ENCODE measurements at regions not wholly inside any gene's neighbourhood (a gene's known extent, or its start where the extent isn't known, plus 50 kb on each side); places are given as distances from the start of the nearest gene placed in this dataset.
"Not testable (repeated sequence)": the region's sequence is repeated elsewhere in the genome, so short reads cannot be mapped to it uniquely, and the experiment has no call there.

DNA sequence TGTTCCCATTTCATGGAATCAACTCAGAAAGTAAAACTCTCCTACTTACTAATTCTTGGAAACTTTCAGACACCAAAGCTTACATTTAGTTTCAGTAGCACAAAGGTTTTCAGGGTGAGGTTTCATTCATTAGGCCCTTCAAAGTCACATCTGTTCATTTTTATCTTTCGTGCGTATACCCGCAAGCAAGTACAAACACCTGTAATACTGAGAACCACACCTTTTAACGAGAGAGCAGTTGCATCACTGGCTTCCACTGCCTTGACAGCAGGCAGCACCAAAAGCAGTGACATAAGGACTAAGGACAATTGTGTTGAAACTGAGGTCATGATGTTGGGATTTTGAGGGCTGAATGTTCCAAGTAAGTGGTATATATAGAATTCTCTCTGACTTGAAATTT is 60.5 kb downstream of the GOLGA6L22 start:
- CTCF ChIA-PET; DNase-seq (ENCODE audit: extremely low spot score); POLR2A ChIA-PET: not testable (repeated sequence)

DNA sequence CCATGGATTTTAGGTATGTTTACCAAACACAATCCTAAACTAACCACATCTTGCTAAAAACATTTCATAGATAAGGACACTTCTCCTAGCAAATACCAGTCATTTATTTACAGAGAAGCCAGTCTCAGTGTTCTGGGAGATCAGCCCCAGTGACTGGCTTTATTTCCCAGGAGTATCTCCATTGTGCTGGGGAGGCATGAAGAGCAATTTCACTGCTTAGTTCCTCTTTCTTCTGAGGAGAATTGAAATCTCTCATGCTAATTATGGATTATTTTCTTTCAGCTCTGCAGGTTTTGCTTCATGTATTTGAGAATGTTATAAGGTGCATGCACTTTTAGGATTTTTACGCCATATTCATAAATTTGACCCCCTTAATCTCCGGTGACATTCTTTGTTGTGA is 67.8 kb downstream of the GOLGA6L22 start:
- DNase-seq (ENCODE audit: extremely low spot score); CTCF ChIA-PET; POLR2A ChIA-PET: not testable (repeated sequence)

DNA sequence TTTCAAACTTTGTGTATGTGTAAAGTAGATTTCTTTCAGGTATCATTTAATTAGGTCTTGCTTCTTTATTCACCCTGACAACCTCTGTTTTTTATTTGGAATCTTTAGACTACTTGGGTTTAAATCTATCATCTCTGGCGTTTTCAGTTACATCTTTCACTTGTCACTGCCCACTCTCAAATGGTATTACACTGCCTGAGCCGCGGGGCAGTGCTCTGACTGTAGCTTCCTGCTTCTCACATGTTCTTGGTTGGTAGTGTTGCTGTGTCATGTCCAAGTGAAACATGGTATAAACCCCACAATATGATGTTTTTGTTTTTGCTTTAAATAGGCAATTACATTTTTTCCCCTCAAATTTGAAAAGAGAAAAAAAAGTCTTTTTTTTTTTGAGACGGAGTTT is 68.3 kb downstream of the GOLGA6L22 start:
- CTCF ChIA-PET; POLR2A ChIA-PET; DNase-seq (ENCODE audit: extremely low spot score): not testable (repeated sequence)

DNA sequence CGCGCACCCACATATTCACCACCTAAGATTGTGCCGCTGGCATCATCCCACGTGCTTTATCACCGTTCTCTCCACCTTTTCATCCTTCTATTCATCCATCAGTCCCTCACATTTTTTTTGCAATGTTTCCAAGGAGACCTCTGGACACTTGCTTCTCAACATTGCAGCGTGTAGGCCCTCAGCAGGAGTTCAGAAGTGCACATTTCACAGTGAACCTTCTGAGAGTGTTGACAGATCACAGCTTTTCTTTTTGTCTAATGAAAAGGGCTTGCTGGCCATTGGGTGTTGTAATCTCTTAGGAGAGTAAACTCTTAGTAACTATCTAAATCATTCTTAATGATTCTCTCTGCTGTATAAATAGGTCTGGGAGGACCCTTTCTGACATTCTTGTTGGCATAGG is 70.5 kb downstream of the GOLGA6L22 start:
- POLR2A ChIA-PET; CTCF ChIA-PET; DNase-seq (ENCODE audit: extremely low spot score): not testable (repeated sequence)

DNA sequence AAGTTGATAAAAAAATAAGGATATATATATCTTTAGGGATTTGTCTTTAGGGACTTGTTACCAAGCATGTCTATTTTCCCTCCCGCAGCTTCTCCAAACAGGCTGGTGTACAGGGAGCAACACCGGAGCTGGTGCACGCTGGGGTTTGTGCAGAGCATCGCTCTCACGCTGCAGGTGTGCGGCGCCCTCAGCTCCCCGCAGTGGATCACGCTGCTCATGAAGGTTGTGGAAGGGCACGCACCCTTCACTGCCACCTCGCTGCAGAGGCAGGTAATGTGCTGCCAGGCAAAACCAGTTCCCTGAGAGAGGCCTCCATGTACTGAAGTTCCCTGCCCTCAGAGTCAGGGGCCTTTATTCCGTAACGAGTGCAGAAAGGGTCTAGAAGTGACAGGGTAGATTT is 101.0 kb downstream of the GOLGA6L22 start:
- DNase-seq (ENCODE audit: extremely low spot score); CTCF ChIA-PET; POLR2A ChIA-PET: not testable (repeated sequence)

DNA sequence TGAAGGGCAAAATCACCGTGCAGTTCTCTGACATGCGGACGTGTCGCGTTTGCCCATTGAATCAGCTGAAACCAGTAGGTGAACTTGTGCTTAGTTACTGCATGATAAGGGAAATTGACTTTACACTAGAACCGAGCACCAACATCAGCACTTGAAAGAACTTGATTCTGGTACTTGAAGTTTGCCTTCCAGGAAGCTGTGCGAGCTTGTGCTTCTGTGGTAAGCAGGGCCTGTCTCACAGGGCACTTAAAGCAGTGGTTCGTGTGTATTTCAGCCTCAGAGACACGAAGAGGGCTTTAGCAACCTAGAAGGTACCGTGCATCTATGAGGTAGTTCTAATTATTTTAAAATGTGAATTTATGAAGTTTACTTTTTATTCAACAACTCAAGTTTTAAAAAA is 103.0 kb downstream of the GOLGA6L22 start:
- CTCF ChIA-PET; POLR2A ChIA-PET; DNase-seq (ENCODE audit: extremely low spot score): not testable (repeated sequence)

DNA sequence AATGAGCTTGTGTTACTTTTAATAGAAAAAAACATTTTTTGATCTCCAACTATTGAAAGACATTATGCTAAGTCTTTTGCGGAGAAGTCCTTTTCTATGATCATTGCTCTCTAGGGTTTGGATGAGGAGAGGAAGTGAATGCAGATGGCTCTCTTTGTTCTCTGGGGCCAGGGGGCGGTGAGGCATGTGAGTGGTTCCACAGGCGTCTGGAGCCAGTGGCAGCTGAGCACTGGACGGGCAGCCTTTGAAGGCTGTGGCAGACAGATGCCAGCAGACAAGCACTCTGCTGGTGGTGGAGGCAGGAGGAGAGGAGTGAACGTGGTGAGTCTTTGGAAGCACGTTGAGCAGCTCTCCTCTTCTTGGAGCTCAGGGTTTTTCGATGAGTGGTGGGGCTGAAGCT is 107.8 kb downstream of the GOLGA6L22 start:
- CTCF ChIA-PET; POLR2A ChIA-PET; DNase-seq (ENCODE audit: extremely low spot score): not testable (repeated sequence)

DNA sequence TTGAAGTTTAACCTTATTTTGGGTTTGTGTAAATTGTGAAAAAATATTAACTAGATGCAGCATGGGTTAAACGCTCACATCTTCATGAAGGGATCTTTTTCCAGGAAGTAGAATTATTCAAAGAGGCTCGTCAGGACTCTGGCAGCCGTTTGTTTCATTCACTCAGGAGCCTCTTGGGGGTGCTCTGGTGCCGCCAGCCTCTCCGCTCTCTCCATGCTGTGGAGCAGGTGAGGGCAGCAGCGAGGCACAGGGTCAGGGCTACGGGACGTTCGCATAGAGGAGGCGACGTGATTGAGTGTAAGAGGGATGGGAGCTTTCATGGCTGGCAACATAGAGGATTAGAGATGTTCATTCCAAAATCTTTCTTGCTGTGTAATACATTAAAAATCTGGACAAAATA is 110.8 kb downstream of the GOLGA6L22 start:
- POLR2A ChIA-PET: not testable (repeated sequence)

DNA sequence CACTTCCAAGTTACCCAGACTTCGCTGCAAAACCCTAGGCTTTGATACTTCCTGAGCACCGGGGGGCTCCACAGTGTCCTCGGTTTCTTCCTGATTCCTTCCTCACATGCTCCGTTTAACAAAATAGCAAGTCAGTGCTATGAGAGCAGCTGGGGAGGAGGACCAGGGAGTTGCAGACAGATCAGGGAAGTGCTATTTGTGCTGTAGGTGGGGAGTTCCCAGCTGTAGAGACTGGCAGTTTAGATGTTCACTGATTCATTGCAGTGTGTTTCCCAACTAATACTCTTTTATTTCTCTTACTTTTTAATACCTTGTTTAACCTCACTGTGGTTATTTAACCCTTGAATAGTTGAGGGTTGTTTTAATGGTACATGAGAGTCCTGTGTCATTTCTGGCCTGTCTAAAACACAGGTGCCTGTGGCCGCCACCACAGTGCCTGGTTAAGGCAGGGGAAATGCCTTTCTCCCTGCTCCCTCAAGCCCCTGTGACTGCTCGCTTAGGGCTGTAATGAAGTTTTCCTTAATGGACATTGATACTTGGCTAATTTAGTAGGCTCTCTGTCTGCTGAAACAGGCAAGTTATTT is 113.5 kb downstream of the GOLGA6L22 start:
- POLR2A ChIA-PET; CTCF ChIA-PET; DNase-seq (ENCODE audit: extremely low spot score): not testable (repeated sequence)

More for the DNA sequence above, 110.8 kb downstream of the GOLGA6L22 start:
- CTCF ChIA-PET; DNase-seq (ENCODE audit: extremely low spot score): not testable (repeated sequence)

DNA sequence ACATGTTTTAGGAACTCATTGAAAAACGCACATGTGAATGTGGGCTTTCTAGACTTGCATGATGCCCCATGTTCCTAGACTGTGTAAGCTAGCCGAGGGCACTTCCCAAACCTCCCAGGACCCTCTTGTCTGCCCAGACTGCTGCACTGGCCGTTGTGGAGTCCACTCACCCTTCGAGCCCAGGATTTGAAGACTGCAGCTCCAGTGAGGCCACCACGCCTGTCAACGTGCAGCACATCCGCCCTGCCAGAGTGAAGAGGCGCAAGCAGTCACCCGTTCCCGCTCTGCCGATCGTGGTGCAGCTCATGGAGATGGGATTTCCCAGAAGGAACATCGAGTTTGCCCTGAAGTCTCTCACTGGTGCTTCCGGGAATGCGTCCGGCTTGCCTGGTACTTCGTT is 114.1 kb downstream of the GOLGA6L22 start:
- CTCF ChIA-PET; POLR2A ChIA-PET; DNase-seq (ENCODE audit: extremely low spot score): not testable (repeated sequence)

DNA sequence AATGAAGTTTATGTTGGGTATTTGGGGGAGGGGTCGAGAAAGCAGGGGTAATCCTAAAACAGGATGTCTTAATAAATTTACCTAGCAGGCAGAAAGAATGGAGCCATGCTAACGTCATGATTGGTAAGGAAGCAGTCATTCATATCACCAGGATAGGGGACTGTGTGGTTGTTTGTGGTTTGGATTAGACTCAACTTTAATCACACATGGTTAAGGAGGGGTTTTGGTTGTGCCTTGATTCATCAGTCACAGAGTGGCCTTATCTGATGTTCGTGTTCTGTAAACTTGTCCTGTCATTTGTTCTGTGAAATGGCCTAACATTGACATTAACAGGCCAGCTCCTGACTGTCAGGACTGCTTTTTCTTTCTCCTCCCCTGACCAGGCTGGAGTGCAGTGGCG is 119.1 kb downstream of the GOLGA6L22 start:
- DNase-seq (ENCODE audit: extremely low spot score); CTCF ChIA-PET; POLR2A ChIA-PET: not testable (repeated sequence)

DNA sequence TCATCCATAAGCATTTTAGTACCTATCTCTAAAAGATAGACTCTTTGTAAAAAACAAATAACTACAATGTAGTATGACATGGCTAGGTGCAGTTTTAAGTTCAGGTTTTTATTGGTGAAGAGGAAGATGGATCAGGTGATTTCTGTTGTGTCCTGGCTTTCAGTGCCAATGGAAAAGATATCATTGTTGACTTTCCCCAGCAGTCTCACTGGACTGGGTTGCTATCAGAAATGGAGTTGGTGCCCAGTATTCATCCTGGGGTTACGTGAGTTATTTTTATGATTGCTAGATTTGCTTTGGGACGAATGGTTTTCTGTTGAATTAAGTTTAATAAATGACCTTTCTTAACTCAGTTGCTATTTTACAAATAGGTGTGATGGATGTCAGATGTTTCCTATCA is 120.5 kb downstream of the GOLGA6L22 start:
- POLR2A ChIA-PET; DNase-seq (ENCODE audit: extremely low spot score); CTCF ChIA-PET: not testable (repeated sequence)

DNA sequence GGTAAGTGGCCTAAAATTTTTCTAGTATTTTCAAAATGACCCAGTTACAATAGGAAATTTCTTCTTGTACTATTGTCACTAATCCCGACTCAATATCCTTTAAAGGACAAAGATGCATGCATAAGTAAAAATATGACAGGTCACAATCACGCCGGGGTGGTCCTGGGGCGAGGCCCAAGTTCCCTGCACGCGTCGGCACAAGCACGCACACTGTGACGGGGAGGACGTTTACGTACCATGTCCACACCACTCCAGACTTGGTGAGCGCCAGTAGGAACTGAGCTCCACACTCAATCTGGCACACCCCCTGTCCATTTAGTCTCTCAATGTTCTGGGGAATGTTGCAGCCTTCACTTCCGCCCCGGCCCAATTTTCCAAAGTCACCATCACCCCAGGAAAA is 128.7 kb downstream of the GOLGA6L22 start:
- CTCF ChIA-PET; POLR2A ChIA-PET; DNase-seq (ENCODE audit: extremely low spot score): not testable (repeated sequence)

DNA sequence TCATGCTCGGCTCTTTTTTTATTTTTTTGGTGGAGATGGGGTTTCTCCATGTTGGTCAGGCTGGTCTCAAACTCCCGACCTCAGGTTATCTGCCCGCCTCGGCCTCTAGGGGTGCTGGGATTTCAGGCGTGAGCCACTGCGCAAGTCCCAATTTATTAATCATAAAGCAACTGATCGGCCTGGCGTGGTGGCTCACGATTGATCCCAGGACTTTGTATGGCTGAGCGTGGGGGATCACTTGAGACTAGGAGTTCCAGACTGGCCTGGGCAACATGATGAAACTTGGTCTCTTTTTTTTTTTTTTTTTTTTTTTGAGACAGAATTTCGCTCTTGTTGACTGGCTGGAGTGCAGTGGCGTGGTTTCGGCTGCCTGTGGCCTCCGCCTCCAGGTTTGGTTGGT is 139.8 kb downstream of the GOLGA6L22 start:
- CTCF ChIA-PET; DNase-seq (ENCODE audit: extremely low spot score); POLR2A ChIA-PET: not testable (repeated sequence)

DNA sequence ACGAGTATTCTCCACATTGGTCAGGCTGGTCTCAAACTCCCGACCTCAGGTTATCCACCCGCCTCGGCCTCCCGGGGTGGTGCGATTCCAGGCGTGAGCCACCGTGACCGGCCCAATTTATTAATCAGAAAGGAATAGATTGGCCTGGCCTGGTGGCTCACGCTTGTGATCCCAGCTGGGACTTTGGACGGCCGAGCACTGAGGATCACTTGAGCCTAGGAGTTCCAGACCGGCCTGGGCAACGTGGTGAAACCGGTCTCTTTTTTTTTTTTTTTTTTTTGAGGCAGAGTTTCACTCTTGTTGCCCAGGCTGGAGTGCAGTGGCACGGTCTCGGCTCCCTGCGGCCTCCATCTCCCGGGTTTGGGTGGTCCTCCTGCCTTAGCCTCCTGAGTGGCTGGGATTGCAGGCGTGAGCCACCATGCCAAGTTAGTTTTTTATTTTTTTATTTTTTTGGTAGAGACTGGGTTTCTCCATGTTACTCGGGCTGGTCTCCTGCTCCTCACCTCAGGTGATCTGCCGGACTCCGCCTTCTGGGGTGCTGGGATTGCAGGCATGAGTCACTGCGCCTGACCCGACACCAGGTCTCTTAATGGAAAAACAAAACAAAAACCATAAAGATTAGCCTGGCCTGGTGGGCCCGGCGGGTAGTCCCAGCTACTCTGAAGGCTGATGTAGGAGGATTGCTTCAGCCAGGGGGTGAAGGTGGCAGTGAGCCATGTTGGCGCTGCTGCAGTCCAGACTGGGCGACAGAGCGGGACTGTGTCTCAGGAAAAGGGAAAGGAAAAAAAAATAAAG is 141.0 kb downstream of the GOLGA6L22 start:
- POLR2A ChIA-PET: not testable (repeated sequence)

DNA sequence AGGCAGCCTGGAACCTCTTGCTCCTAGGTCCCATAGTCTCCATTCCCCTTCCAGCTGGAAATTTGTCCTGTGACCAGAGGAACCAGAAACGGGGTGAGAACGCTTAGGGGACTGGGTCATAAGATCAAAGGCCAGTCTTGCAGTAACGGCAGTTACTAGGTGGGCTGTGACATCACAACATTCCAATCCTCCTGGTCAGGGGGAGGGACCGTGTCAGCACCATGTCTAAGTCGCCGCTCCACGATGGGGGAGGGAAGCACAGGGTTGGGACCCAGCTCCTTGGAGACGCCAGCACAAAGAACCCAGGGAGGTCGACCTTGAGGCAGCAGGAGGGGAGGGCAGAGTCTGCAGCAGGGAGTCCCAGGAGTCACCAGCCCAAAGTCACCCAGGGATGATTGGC is 158.3 kb downstream of the GOLGA6L22 start:
- DNase-seq (ENCODE audit: extremely low spot score); POLR2A ChIA-PET; CTCF ChIA-PET: not testable (repeated sequence)

More for the DNA sequence above, 141.0 kb downstream of the GOLGA6L22 start:
- DNase-seq (ENCODE audit: extremely low spot score); CTCF ChIA-PET: not testable (repeated sequence)

Measured in HEK293T (cell line).